GM21447 (cell line): ENCODE measurements at regions not wholly inside any gene's neighbourhood (a gene's known extent, or its start where the extent isn't known, plus 50 kb on each side); places are given as distances from the start of the nearest gene placed in this dataset.

Source experiments
- ATAC-seq: cut with Tn5 transposase; IDR thresholded peaks from one replicate; pipeline ENCODE4 v1.9.1; 2021; ENCODE audit not compliant: unreplicated experiment

DNA sequence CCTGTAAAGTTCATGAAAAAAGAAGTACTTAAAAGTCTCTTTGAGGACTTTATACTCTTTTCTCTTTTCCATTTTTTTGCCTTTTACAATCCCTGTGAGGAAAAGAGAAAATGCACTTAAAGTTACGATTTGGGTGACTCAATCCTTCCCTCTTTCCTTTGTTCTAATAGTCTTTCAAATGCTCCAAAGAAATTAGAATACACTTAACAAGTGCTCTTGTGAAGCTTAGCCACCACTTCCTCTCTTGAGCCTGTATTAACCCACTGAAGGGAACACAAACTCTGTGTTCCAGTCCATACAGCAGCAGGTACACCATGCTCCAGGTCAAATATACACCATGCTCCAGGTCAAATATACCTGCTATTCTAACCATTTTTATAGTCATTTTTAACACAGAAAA lies 581.1 kb upstream of the MGAT4C start:
- no peak for ATAC-seq

DNA sequence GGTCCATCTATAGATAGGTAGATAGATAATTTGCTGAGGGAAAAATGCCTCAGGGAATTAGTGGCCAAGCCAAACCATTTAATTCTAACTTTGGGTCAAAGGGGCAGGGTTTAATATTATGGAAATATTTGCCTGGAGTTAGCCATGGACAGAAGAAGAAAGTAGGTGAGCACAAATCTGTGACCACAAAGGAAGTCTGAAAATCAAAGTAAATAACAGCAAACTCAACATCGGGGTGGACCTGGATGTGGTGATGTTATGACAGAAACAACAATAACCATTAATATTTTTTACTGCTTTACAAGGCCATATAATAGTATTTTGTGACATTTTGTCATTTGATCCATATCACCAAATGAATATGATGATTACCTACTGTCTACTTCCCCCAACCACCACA lies 578.0 kb upstream of the MGAT4C start:
- no peak for ATAC-seq

DNA sequence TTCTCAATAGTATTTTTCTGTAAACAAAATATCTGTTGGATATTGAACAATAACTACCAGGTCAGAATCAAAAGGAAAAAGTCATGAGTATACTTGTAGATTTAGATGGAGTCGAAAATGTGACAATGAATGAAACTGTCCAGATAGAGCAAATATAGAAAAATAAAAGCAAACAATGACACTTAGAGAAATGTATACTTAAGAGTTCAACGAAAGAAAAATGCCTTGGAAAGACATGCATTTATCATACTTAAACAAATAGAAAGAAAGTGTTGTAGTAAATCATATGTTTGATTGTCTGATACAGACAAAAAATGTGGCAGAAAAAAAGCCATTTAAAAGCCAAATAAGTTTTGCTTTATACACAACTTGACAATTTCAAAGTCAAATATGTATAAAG lies 571.2 kb upstream of the MGAT4C start:
- ATAC-seq: no peak

DNA sequence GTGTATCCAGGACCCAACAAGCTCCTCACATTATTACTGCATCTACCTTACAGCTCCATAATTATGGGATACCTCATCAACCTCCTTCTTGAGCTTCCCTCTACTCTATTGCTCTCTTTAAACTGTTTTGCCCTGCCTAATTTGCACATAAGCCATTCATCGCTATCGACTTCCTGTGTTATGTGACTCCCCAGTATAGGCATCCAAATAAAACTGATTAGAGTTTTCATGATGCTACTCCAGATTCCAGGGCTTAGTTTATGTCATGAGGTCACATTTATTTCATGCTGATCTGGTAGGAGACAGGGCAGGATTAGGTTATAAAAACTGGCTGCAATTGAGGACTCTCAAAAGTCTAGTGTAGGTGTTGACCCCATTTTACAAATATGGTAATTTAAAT lies 569.9 kb upstream of the MGAT4C start:
- no peak for ATAC-seq

DNA sequence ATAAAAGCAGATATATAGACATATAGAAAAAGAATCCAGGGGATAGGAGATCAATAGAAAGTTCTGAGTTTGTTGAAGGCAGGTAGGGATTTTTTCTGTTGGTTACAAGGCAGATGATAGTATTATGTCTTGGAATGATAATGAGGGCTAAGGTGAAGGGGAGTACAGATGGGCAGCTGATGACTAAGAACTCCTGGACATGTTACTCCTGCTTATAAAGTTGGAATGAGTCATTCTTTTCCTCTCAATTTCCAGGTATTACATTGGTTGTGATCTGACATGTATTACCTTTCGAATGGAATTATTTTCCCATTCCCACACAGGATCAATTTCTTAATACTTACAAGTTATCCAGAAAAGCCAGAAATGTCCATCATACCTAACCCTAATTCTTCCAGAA lies 545.2 kb upstream of the MGAT4C start:
- ATAC-seq: no peak

DNA sequence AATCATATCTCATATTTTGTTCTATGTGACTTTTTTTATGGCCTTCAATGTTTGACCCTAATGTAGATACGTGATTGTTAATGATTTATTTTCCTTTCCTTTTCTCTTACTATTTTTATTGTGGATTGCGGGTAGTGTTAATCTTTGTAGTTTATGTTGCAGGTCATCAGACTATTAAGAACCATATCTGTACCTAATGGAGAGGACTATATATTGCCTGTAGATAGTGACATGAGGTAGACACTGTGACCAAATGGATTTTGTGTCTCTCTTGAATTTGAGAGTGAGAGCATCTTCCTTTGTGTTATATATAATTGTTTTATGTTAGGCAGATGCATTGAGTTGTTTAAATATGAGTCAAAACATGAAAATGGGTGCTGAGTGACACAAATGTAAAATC lies 543.4 kb upstream of the MGAT4C start:
- ATAC-seq: no peak

DNA sequence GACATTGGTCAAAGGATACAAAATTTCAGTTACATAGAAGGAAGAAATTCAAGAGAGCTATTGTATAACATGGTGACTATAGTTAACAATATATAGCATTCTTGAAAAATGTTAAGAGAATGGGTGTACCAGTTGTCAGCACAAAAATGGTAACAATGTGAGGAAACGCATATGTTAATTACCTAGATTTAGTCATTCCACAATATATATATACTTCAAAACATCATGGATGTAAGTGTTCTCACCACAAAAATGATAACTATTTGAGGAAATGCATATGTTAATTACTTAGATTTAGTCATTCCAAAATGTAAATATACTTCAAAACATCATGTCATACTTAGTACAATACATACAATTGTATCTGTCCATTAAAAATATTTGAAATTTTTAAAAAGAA lies 540.4 kb upstream of the MGAT4C start:
- no peak for ATAC-seq

DNA sequence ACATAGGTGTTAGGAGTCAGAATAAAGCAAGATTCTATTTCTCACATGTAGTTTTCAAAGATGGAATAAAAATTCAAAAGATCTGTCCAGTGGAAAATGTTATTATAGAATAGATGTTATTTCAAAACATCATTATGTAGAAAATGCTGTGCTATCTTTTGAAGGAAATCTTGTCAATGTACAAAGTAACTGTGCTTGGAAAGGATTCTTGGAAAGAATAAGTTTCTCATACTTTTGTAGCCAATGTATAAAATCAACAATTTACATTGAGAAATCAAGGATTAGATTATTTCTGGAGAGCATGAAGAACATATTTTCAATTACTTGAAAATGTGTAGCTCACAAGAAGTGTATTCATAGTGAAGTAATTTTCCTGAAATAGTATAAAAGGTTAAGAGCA lies 532.5 kb upstream of the MGAT4C start:
- no peak for ATAC-seq

GRCh38 chr12:86787419-86787818 lies 531.2 kb upstream of the MGAT4C start:
- no peak for ATAC-seq

DNA sequence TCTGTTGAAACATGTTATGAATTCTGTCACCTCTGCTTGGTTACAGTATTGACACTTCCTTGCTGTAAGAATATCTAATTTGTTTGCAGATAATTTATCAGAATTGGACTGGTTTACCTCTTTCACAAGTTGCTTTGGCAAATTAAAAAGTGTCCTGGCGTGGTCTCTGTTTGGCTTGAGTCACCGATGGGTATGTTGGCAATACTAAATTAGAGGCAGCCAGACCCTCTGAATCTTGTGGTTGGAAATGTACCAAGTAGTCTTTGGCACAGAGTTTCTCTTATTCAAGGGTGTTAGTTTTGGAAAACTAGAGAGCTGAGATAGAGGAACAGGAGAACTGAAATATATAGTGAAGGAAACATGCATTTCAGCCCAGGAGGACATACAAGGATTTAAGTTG lies 521.1 kb upstream of the MGAT4C start:
- ATAC-seq: no peak

GRCh38 chr12:86774841-86775388 lies 518.7 kb upstream of the MGAT4C start:
- ATAC-seq: no peak

DNA sequence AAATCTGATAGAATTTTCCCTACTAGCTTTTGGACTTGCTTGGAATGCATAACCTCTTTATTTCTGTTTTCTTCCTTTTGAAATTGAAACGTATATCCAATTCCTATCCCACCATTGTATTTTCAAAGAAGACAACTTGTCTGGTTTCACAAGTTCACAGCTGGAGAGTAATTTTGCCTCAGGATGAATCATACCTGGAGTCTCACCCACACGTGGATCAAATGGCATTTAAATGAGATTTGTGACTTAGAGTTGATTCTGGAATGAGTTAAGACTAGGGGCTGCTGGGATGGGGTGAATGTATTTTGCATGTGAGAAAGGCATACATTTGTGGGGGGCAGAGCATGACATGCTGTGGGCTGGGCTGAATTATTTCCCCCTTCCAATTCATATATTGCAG lies 516.5 kb upstream of the MGAT4C start:
- ATAC-seq: no peak

- no peak for ATAC-seq
These were observed 514.7 kb upstream of the MGAT4C start for GRCh38 chr12:86770871-86771270.

DNA sequence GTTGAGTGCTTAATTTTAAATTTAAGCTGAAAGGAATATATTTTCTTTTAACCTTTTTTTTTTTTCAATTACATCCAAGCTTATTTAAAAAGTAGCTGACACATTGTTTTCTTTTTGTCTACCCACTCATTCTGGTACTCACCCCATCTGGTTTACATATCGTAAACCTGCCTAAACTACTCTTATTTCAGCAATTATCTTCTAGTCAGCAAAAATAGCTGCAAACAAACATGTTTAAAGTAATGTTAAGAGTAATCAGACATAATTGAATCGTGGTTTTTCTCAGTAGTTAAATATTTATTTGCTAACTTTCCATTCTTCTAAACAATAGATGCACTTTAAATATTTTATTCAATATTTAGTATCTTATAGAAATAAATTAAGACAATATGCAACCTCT lies 492.7 kb upstream of the MGAT4C start:
- ATAC-seq: no peak

DNA sequence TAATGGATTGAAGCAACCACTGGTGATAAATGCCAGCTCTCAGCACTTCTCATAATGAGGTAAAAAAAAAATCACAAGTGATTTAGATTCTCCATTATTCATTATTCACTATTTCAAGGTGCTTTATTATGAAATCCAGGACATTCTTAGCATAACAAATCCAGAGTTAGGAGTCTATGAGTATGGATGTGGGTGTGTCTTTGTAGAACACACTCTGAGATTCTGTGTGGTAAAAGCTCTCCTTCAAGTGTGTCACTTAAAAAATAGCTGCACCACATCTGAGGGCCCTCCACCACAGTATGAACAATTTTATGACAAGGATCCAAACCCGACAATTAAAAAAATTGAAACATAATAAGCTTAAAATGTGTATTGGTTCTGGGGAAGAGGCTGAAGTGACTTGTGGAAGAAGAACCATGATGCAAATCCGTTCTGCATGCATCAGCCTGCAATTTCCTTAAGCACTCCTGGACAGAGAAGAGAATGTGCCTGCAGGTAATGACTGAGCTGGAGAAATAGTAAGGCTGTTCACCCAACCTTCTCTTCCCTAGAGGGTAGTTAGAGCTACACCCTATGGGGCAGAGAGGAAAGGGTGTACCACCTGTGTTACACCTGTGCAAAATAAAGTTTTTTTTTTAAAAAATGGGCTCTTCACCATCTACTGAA lies 488.5 kb upstream of the MGAT4C start:
- ATAC-seq: no peak

DNA sequence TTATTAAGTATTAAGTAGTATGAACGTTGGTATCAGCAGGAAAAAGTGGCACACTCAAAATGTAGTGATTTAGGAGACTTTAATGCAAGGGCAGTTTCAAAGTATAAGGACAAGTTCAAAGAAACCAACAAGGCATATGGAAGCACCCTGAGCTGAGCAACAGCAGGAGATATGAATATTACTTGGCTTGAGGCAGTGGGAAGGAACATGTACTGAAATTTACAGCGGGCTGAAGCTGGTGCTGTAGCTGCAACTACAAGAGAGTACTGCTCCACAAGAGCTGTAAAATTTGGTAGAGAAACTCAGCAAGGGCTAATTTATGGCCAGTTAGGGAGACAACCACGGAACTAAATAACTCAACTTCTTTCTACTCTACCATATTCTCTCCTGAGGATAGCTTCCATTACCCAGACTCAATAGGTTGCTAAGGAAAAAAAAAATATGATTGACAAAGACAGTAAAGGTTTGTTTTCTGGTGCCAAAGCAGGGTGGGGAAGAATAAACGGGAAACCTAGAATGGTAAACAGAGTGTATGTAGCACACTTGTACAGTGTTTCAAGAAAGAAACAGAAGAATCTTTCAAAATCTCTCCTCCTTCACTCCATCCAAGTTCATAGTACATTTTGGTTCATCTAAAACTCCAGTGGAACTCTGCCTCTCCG lies 487.8 kb upstream of the MGAT4C start:
- ATAC-seq: no peak

DNA sequence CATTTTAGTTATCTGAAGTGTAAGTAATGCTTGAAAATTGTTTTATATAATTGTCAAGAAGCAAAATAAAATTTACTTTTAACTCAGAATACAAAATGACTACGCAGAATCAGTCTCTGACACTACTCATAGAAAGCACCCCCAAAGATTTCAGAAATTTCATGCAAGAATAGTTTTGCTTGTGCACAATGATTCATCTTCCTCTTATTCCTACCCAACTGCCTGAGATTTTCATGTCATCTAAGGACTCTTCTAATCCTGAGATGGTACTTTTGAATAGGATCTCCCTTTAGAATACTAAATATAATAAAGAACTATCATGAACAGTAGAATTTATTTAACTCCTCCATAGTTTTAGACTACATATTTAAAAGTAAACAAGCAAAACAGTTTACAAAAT lies 485.3 kb upstream of the MGAT4C start:
- no peak for ATAC-seq

GRCh38 chr12:86735851-86736250 lies 479.7 kb upstream of the MGAT4C start:
- no peak for ATAC-seq

GRCh38 chr12:86735072-86735471 lies 478.9 kb upstream of the MGAT4C start:
- ATAC-seq: no peak

- no peak for ATAC-seq
These were observed 474.0 kb upstream of the MGAT4C start for GRCh38 chr12:86730233-86730632.

GRCh38 chr12:86729739-86730138 lies 473.5 kb upstream of the MGAT4C start:
- no peak for ATAC-seq

GRCh38 chr12:86727160-86727559 lies 471.0 kb upstream of the MGAT4C start:
- ATAC-seq: no peak

DNA sequence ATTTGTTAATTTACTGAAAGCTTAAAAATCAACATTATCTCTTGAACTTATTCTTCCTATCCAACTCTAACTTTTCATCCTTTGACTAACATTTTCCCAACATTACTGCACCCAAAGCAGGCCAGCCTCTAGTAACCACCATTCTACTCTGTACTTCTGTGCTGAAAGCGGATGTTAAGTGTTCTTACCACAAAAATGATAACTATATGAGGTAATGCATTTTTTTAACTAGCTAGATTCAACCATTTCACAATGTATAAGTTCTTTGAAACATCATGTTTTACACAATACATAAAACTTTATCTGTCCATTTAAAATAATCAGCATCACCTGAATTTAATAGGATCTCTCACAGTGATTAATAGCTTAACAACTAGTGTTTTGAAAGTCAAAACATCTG lies 468.5 kb upstream of the MGAT4C start:
- no peak for ATAC-seq
